ENCODE measurements at regions not wholly inside any gene's neighbourhood (a gene's known extent, or its start where the extent isn't known, plus 50 kb on each side); places are given as distances from the start of the nearest gene placed in this dataset.

DNA sequence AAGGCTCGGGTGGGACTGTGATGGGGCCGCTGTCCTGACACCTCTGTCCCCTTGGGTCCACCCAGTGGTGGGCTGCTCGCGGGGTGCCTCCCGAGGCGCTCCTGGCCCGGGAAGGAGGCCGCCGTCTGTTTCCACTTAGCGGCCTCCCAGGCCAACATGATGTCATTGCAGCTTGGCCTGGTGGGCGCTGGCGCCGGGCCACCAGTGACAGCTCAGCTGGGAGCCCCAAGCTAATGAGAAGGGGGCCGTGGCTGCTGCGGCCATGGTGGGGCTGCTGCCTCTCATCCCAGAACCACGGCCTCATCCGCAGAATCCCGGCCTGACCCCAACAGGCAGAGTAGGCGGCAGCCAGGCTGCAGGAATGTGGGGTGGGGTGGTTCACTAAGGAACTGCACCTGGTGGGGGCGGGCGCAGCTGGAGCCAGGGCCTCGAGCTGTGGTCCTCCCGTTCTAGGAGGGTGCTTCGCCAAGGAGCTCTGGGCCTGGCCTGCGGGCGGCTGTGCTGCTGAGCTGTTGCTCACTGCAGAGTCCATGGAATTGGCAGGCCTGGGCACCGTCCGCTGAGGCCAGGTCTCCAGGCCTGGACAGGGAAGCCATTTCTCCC lies 123.5 kb upstream of the COL5A1 start:
- Histone ChIP-seq H2BK5ac (ENCODE audit: low read depth, low read length, poor library complexity, severe bottlenecking) (no peak overlapping the region), H2BK15ac (ENCODE audit: low read depth, low read length) (no peak overlapping the region), H3K27me3 (ENCODE audit: control insufficient read depth, insufficient read depth, low read length) (peaks cover 3% of the 10 kb centered on the region; the same call in 1 of the 2 replicates), H3K4me1 (ENCODE audit: control insufficient read depth, insufficient read depth, low read length) (peaks cover 6% of the 10 kb centered on the region), H3K14ac (replicated peaks; ENCODE audit: low read depth, low read length) (no peak overlapping the region), H3K4me3 (ENCODE audit: insufficient read depth, low read depth, low read length) (no peak overlapping the region), H3K4ac (ENCODE audit: low read depth, low read length) (no peak overlapping the region), H4K8ac (ENCODE audit: low read depth in 2 of 2, low read length in 2 of 2) (no peak overlapping the region), H2BK20ac (ENCODE audit: low read depth, low read length) (no peak overlapping the region), H3K79me1 (ENCODE audit: low read depth in 1 of 2, low read length in 2 of 2) (no peaks in the 10 kb centered on the region), H4K5ac (ENCODE audit: low read depth, low read length) (no peak overlapping the region), H2AK5ac (ENCODE audit: low read depth, low read length) (no peak overlapping the region), H3K9me3 (ENCODE audit: control insufficient read depth, insufficient read depth, low read length) (peaks cover 6% of the 10 kb centered on the region), H3K27ac (ENCODE audit: insufficient read depth, low read length) (no peak overlapping the region), H3K18ac (ENCODE audit: low read depth, low read length) (no peak overlapping the region), H3K9ac (ENCODE audit: low read depth, low read length) (no peak overlapping the region), H3K4me2 (ENCODE audit: low read depth, low read length) (no peak overlapping the region), H4K91ac (ENCODE audit: insufficient read depth, low read depth, low read length) (no peak overlapping the region), H2AK9ac (replicated peaks; ENCODE audit: low read depth, low read length, poor library complexity) (no peak overlapping the region), H2BK120ac (ENCODE audit: low read depth, low read length) (no peak overlapping the region), H3K36me3 (ENCODE audit: control insufficient read depth, insufficient read depth, low read length) (no peaks in the 10 kb centered on the region), H3K56ac (ENCODE audit: extremely low read depth, insufficient read depth, low read length) (no peak overlapping the region), H3K9me1 (ENCODE audit: insufficient read depth, low read length) (0 out of 2 replicates have a peak, but pooled peaks cover 3% of the 10 kb centered on the region), H4K20me1 (ENCODE audit: insufficient read depth, low read length) (no peaks in the 10 kb centered on the region), H3K23ac (ENCODE audit: low read depth, low read length) (no peak overlapping the region), H2AFZ (replicated peaks; ENCODE audit: low read length, poor library complexity) (no peak overlapping the region)
- no peak for DNase-seq
- intact Hi-C loops (cut with micrococcal nuclease) = no loop called here
- CTCF ChIA-PET = no interaction called here
- no peak for ATAC-seq (ENCODE audit: low read depth)
- dilution Hi-C loops (cut with HindIII; ENCODE audit: low sequenced_read_pairs, unreplicated experiment) = no loop called here
- BruUV-seq (replicated peaks) = no TSS peak
- 81% methylated on average over 9 of the region's 28 CpGs; no CpG with 5 or more reads in 1 of the 2 experiments for WGBS, 2 experiments (ENCODE audit: extremely low coverage in 2 of 2, insufficient read length in 1 of 2)
- in situ Hi-C loops (cut with MboI; ENCODE audit: low sequenced_read_pairs) = no loop called here
- POLR2A ChIA-PET (ENCODE audit: unreplicated experiment) = no interaction called here
- TF ChIP-seq RCOR1 (IDR thresholded peaks at IDR 0.05; ENCODE audit: insufficient replicate concordance, low read length) (no peak), CHD1 (IDR thresholded peaks at IDR 0.05; ENCODE audit: low read depth, low read length) (no peak), RFX5 (IDR thresholded peaks at IDR 0.05; ENCODE audit: low read depth, low read length) (no peak), SMC3 (IDR thresholded peaks at IDR 0.05; ENCODE audit: low read depth, low read length) (no peak), MAFK (IDR thresholded peaks at IDR 0.05; ENCODE audit: low read depth, low read length) (no peak), CEBPB (IDR thresholded peaks at IDR 0.05; ENCODE audit: low read depth, low read length) (no peak), RAD21 (IDR thresholded peaks at IDR 0.05; ENCODE audit: low read length) (no peak)
- TF ChIP-seq, protein P1, sequence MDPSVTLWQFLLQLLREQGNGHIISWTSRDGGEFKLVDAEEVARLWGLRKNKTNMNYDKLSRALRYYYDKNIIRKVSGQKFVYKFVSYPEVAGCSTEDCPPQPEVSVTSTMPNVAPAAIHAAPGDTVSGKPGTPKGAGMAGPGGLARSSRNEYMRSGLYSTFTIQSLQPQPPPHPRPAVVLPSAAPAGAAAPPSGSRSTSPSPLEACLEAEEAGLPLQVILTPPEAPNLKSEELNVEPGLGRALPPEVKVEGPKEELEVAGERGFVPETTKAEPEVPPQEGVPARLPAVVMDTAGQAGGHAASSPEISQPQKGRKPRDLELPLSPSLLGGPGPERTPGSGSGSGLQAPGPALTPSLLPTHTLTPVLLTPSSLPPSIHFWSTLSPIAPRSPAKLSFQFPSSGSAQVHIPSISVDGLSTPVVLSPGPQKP (IDR thresholded peaks at IDR 0.05; ENCODE audit: borderline replicate concordance, low read depth, low read length) = no peak
- TF ChIP-seq, protein P2, sequence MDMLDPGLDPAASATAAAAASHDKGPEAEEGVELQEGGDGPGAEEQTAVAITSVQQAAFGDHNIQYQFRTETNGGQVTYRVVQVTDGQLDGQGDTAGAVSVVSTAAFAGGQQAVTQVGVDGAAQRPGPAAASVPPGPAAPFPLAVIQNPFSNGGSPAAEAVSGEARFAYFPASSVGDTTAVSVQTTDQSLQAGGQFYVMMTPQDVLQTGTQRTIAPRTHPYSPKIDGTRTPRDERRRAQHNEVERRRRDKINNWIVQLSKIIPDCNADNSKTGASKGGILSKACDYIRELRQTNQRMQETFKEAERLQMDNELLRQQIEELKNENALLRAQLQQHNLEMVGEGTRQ (IDR thresholded peaks at IDR 0.05; ENCODE audit: low read depth, low read length) = no peak

Measured in IMR-90 (cell line).